ENCODE measurements at regions not wholly inside any gene's neighbourhood (a gene's known extent, or its start where the extent isn't known, plus 50 kb on each side); places are given as distances from the start of the nearest gene placed in this dataset.
"Not testable (repeated sequence)": the region's sequence is repeated elsewhere in the genome, so short reads cannot be mapped to it uniquely, and the experiment has no call there.

DNA sequence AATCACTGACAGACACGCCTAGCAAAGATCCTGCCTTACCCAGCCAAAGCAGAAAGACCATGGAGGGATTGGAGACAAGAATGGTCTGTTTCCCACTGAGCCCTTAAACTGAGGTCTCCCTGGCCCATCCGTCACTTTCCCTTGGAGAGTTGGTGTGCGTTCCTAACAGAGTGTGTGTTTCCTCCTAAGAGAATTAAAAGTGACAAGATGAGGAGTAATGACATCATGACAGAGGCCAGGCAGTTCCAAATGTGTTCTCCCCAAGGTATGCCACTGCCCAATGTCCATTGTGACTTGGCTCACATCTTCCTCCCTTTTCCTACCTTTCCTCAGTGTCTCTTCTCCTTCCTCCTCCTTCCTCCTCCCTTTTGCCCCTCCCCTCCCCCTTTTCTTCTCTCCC is 295.7 kb downstream of the SIPA1L2 start:
- no peak for ATAC-seq
- TF ChIP-seq PPARA (CRISPR knock-in tag; IDR thresholded peaks at IDR 0.05; ENCODE audit: borderline replicate concordance), result no peak
- TF ChIP-seq, protein P1, sequence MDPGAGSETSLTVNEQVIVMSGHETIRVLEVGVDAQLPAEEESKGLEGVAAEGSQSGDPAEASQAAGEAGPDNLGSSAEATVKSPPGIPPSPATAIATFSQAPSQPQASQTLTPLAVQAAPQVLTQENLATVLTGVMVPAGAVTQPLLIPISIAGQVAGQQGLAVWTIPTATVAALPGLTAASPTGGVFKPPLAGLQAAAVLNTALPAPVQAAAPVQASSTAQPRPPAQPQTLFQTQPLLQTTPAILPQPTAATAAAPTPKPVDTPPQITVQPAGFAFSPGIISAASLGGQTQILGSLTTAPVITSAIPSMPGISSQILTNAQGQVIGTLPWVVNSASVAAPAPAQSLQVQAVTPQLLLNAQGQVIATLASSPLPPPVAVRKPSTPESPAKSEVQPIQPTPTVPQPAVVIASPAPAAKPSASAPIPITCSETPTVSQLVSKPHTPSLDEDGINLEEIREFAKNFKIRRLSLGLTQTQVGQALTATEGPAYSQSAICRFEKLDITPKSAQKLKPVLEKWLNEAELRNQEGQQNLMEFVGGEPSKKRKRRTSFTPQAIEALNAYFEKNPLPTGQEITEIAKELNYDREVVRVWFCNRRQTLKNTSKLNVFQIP (CRISPR knock-in tag; IDR thresholded peaks at IDR 0.05; ENCODE audit: borderline replicate concordance, low read depth), result no peak
- TF ChIP-seq, protein P2, sequence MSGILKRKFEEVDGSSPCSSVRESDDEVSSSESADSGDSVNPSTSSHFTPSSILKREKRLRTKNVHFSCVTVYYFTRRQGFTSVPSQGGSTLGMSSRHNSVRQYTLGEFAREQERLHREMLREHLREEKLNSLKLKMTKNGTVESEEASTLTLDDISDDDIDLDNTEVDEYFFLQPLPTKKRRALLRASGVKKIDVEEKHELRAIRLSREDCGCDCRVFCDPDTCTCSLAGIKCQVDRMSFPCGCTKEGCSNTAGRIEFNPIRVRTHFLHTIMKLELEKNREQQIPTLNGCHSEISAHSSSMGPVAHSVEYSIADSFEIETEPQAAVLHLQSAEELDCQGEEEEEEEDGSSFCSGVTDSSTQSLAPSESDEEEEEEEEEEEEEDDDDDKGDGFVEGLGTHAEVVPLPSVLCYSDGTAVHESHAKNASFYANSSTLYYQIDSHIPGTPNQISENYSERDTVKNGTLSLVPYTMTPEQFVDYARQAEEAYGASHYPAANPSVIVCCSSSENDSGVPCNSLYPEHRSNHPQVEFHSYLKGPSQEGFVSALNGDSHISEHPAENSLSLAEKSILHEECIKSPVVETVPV (CRISPR knock-in tag; IDR thresholded peaks at IDR 0.05), result no peak
- no peak for TF ChIP-seq GLIS3 (CRISPR knock-in tag; IDR thresholded peaks at IDR 0.05)
- TF ChIP-seq, protein P3, sequence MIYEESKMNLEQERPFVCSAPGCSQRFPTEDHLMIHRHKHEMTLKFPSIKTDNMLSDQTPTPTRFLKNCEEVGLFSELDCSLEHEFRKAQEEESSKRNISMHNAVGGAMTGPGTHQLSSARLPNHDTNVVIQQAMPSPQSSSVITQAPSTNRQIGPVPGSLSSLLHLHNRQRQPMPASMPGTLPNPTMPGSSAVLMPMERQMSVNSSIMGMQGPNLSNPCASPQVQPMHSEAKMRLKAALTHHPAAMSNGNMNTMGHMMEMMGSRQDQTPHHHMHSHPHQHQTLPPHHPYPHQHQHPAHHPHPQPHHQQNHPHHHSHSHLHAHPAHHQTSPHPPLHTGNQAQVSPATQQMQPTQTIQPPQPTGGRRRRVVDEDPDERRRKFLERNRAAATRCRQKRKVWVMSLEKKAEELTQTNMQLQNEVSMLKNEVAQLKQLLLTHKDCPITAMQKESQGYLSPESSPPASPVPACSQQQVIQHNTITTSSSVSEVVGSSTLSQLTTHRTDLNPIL (CRISPR knock-in tag; IDR thresholded peaks at IDR 0.05; ENCODE audit: low read depth), result no peak
- TF ChIP-seq ZNF8 (CRISPR knock-in tag; IDR thresholded peaks at IDR 0.05), result no peak

DNA sequence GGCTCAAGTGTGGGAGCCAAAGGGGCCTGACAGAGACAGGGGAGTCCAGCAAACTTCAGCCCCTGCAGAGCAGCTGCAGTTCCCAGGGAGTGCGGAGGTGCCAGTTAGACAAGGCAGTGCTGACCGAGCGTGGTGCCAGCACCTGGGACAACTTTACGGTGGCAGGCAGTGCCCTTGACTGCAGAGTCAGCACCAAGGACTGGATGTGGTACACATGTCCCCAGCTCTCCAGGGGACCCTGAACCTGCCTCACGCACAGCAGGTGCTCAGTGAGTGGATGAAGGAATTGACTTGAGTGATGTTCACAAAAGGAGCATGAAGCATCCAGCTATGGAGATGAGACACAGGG is 296.5 kb downstream of the SIPA1L2 start:
- ATAC-seq, result no peak
- TF ChIP-seq ZFP30 (CRISPR knock-in tag; IDR thresholded peaks at IDR 0.05) (no peak), ESRRG (CRISPR knock-in tag; IDR thresholded peaks at IDR 0.05) (no peak), ZNF70 (CRISPR knock-in tag; IDR thresholded peaks at IDR 0.05) (no peak), ISL1 (CRISPR knock-in tag; IDR thresholded peaks at IDR 0.05) (no peak), CSDC2 (CRISPR knock-in tag; IDR thresholded peaks at IDR 0.05) (no peak), SNAI2 (CRISPR knock-in tag; IDR thresholded peaks at IDR 0.05) (no peak)
- TF ChIP-seq, protein P4, sequence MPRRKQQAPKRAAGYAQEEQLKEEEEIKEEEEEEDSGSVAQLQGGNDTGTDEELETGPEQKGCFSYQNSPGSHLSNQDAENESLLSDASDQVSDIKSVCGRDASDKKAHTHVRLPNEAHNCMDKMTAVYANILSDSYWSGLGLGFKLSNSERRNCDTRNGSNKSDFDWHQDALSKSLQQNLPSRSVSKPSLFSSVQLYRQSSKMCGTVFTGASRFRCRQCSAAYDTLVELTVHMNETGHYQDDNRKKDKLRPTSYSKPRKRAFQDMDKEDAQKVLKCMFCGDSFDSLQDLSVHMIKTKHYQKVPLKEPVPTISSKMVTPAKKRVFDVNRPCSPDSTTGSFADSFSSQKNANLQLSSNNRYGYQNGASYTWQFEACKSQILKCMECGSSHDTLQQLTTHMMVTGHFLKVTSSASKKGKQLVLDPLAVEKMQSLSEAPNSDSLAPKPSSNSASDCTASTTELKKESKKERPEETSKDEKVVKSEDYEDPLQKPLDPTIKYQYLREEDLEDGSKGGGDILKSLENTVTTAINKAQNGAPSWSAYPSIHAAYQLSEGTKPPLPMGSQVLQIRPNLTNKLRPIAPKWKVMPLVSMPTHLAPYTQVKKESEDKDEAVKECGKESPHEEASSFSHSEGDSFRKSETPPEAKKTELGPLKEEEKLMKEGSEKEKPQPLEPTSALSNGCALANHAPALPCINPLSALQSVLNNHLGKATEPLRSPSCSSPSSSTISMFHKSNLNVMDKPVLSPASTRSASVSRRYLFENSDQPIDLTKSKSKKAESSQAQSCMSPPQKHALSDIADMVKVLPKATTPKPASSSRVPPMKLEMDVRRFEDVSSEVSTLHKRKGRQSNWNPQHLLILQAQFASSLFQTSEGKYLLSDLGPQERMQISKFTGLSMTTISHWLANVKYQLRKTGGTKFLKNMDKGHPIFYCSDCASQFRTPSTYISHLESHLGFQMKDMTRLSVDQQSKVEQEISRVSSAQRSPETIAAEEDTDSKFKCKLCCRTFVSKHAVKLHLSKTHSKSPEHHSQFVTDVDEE (CRISPR knock-in tag; IDR thresholded peaks at IDR 0.05), result no peak
- TF ChIP-seq, protein P5, sequence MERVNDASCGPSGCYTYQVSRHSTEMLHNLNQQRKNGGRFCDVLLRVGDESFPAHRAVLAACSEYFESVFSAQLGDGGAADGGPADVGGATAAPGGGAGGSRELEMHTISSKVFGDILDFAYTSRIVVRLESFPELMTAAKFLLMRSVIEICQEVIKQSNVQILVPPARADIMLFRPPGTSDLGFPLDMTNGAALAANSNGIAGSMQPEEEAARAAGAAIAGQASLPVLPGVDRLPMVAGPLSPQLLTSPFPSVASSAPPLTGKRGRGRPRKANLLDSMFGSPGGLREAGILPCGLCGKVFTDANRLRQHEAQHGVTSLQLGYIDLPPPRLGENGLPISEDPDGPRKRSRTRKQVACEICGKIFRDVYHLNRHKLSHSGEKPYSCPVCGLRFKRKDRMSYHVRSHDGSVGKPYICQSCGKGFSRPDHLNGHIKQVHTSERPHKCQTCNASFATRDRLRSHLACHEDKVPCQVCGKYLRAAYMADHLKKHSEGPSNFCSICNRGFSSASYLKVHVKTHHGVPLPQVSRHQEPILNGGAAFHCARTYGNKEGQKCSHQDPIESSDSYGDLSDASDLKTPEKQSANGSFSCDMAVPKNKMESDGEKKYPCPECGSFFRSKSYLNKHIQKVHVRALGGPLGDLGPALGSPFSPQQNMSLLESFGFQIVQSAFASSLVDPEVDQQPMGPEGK (CRISPR knock-in tag; IDR thresholded peaks at IDR 0.05; ENCODE audit: borderline replicate concordance), result no peak
- TF ChIP-seq, protein P1 (CRISPR knock-in tag; IDR thresholded peaks at IDR 0.05; ENCODE audit: borderline replicate concordance, low read depth), result no peak

DNA sequence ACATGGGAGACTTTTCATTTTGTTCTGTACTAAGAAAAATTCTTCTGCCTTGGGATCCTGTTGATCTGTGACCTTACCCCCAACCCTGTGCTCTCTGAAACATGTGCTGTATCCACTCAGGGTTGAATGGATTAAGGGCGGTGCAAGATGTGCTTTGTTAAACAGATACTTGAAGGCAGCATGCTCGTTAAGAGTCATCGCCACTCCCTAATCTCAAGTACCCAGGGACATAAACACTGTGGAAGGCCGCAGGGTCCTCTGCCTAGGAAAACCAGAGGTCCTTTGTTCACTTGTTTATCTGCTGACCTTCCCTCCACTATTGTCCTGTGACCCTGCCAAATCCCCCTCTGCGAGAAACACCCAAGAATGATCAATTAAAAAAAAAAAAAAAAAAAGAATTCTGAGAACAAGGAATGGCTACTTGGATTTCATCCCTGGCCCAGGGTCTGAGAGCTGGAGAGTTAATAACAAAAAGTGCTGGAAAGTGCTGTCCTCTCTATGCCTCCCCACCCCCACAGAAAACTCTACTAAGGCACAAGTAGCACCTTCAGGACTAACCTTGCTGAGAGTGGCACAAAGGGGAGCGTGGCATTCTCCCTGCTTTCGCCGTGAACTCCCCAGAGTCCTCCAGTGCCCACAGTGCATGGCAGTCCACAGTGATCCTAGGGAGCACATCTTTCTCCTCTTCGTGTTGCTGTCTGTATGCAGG is 297.1 kb downstream of the SIPA1L2 start:
- ATAC-seq, result not testable (repeated sequence)

DNA sequence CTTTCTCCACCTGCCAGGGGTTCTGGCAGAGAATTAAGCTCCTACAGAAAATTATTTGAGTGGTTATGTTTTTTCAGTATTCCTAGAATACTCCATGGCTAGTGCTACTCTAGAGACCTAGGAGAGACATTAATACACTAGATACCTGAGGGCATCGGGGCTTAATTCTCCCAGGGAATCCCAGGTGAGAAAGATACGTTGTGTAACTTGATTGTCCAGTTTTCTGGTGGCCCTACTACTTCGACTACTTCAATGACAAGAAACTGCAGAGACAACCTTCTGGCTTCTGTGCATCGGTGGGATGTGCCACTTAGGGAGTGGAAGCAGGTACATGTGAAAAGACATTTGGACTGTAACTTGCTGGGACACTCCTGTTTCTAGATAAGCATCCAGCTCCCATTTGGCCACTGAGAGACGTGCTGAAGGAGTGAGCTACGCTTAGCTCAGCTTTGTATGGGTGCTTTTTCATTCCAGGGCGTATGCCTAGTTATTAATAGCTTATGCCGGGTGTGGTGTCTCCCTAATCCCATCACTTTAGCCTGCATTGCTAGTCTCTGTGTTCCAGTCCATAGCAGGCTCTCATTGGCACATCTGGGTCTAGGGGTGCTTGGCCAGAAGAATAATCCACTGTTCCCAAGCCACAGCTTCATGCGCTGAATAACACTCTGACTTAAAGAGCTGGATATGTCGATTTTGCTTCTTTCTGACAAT is 300.7 kb downstream of the SIPA1L2 start:
- ATAC-seq, result no peak
- TF ChIP-seq CSDC2 (CRISPR knock-in tag; IDR thresholded peaks at IDR 0.05), result no peak
- TF ChIP-seq ESRRG (CRISPR knock-in tag; IDR thresholded peaks at IDR 0.05), result no peak
- TF ChIP-seq RARB (CRISPR knock-in tag; IDR thresholded peaks at IDR 0.05), result no peak
- TF ChIP-seq BACH2 (CRISPR knock-in tag; IDR thresholded peaks at IDR 0.05; ENCODE audit: borderline replicate concordance), result no peak
- no peak for TF ChIP-seq ZFP30 (CRISPR knock-in tag; IDR thresholded peaks at IDR 0.05)
- no peak for TF ChIP-seq ARNTL (CRISPR knock-in tag; IDR thresholded peaks at IDR 0.05; ENCODE audit: borderline replicate concordance, low read depth)
- TF ChIP-seq ZNF565 (CRISPR knock-in tag; conservative IDR thresholded peaks at IDR 0.05; ENCODE audit: low read depth), result no peak
- no peak for TF ChIP-seq ZC3H10 (CRISPR knock-in tag; IDR thresholded peaks at IDR 0.05)
- no peak for TF ChIP-seq PPARA (CRISPR knock-in tag; IDR thresholded peaks at IDR 0.05; ENCODE audit: borderline replicate concordance)
- no peak for TF ChIP-seq ZNF8 (CRISPR knock-in tag; IDR thresholded peaks at IDR 0.05)
- TF ChIP-seq, protein P3 (CRISPR knock-in tag; IDR thresholded peaks at IDR 0.05; ENCODE audit: low read depth), result no peak
- no peak for TF ChIP-seq GLIS3 (CRISPR knock-in tag; IDR thresholded peaks at IDR 0.05)
- no peak for TF ChIP-seq ISL1 (CRISPR knock-in tag; IDR thresholded peaks at IDR 0.05)
- TF ChIP-seq ZFP3 (CRISPR knock-in tag; IDR thresholded peaks at IDR 0.05), result no peak
- TF ChIP-seq SNAI2 (CRISPR knock-in tag; IDR thresholded peaks at IDR 0.05), result no peak
